Dermis blood vessel endothelial cell (primary cell): ENCODE measurements at regions not wholly inside any gene's neighbourhood (a gene's known extent, or its start where the extent isn't known, plus 50 kb on each side); places are given as distances from the start of the nearest gene placed in this dataset.

ENCODE experiments used
- DNase-seq: peaks from one replicate; pipeline ENCODE4 v3.0.0; 2010

- no peak for DNase-seq
Observed at GRCh38 chr1:227449741-227450441, 113.5 kb upstream of the ZNF678 start.

DNA sequence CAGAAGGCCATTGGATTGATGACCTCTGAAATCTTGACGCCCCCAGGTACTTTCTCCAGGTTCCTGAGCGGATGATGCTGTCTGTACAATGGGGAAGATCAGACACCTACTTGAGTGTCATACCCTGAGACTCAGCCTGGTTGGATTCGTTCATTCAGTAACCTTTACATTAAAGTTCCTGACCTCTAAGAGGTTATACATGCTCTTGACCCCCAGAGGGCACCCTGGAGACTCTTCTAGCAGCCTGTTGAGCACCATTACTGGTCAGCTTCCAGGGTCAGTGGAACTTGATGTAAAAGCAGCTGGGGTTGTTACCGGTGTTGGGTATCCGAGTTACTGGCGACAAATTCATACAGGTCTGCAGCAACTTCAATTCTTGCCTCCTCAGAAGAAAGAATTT, 114.3 kb upstream of the ZNF678 start:
- DNase-seq: peak; percentile 64

GRCh38 chr1:227447531-227447990, 115.8 kb upstream of the ZNF678 start:
- peak; percentile 74 for DNase-seq

DNA sequence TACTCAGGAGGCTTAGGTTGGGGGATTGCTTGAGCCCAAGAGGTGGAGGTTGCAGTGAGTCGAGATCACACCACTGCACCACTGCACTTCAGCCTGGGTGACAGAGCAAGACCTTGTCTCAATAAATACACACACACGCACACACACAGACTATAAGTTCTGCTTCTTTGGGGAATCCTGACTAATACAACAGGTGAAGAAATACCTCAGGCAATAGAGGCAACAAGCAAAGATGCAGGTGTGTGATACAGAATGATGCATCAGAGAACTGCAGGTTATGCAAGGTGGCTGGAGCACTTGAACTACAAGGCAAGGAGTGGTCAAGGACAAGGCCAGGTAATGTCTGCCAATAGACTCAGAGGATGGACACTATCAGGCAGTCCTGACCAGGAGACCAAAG, 117.6 kb upstream of the ZNF678 start:
- DNase-seq: no peak

DNA sequence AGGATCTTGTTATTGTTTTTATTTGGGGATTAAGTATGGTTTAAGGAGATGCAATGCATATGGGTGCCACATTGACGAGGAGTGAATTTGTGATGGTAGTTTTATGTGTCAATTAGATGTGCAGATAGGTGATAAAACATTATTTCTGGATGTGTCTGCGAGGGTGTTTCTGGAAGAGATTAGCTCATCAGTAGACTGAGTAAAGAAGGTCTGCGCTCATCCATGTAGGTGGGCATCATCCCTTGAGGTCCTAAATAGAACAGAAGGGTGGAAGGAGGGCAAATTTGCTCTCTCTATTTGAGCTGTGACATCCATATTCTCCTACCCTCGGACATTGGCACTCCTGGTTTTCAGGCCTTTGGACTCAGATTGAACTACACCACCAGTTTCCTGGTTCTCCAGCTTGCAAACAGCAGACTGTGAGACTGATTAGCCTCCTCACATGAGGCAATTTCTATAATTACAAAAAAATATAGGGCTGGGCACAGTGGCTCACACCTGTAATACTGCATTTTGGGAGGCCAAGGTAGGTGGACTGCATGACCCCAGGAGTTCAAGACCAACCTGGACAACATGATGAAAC, 118.2 kb upstream of the ZNF678 start:
- DNase-seq: no peak

- DNase-seq: peak; percentile 34
Observed at GRCh38 chr1:227440182-227440581, 121.9 kb upstream of the CDC42BPA start.

- peak; percentile 85 for DNase-seq
Observed at GRCh38 chr1:227437495-227438008, 119.3 kb upstream of the CDC42BPA start.

GRCh38 chr1:227434808-227435444, 116.6 kb upstream of the CDC42BPA start:
- DNase-seq: peak; percentile 9

- no peak for DNase-seq
Observed at GRCh38 chr1:227433663-227434341, 115.5 kb upstream of the CDC42BPA start.

DNA sequence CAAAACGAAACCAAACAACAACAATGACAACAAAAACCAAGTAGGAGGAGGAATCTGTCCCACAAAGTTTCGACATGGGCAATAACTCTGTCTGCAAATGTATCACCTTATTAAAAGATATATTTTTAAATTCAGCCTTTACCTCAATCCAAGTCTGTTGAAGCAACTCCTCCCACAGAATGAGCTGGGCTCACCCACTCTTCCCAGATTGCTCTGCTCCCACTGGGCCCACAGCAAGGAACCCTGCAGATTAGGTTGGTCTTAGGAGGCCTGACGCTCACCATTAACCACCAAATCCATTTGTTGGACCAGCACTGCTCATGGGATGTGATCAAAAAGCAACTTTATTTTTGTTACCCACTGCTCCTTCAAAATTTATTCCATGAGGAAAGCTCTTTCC, 114.7 kb upstream of the CDC42BPA start:
- DNase-seq: no peak

GRCh38 chr1:227432181-227432535, 113.9 kb upstream of the CDC42BPA start:
- no peak for DNase-seq

DNA sequence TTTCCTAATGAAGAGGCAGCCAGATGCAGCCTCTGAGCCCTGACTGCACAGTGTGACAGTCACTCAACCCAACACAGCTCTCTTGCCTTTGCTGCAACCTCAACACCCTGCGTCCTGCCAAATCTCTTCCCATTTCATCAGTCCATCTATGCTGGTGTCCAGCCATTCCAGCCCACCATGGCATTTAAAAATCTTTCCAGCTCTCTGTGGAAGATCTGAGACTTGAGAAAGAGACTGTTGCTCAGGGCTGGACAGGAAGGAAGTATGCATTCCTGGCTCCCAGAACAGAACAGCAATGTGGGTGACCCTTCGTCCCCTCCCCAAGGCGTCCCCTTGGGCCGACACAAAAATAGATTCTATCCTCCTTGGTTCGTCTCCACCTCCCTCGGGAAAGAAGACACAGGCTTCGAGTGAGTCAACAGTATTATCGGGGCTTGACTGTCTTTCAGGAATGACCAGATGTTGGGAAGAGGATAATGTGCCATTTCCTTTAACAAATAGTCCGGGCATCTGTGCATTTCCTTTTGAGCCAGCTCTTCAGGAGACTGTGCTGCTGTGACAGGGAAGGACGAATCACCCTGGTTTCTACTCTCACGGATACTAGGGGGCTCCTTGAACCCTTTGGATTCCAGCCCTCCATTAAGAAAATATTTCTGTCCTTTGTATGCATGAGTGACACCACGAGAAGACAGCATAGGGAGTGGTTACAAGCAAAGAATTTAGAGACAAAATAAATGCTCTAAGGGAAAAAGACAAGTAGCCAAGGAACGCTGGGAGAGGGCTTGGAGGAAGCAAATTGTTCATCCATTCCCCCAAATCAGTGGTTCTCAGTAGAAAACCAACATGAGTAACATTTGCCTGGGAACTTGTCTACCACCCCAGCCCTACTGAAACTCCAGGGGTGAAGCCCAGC, 111.4 kb upstream of the CDC42BPA start:
- DNase-seq: peak; percentile 68

DNA sequence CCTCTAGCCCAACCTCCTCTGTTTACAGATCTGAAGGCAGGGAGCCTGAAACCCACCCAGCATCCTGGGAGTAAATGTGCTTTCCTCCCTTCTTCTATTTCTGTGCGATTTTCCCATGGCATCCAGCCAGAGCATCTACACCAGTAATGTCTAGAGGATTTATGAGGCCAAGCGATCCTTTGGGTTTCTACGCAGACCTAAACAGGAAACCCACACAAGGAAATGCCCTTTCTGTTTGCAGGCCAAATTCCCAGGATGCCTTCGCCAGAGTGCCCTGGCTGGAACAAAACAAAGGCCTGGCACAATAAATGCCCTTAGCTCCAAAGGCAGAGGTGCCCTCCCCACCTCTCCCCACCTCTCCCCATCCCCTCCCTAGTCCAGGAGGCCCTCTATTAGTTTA, 110.5 kb upstream of the CDC42BPA start:
- peak; percentile 96 for DNase-seq

DNA sequence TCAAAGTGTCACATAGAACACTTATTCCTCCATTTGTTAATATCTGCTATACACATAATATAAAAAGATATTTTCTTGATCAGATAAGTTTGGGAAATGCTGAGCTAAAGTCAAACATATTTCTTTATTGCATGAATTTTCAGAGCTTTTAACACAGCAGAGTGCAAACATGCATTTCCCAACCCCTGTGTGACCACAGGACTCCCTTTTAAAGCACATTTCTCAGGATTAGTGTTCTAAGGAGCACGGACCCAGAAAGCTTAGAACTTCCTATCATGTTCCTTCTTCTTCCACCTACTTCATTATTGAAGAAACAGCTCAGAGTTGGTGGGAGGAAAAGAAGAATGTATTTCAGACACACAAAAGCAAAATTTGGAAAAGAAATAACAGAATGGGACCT, 109.1 kb upstream of the CDC42BPA start:
- DNase-seq: no peak

- DNase-seq: no peak
Observed at GRCh38 chr1:227424953-227425352, 106.7 kb upstream of the CDC42BPA start.

DNA sequence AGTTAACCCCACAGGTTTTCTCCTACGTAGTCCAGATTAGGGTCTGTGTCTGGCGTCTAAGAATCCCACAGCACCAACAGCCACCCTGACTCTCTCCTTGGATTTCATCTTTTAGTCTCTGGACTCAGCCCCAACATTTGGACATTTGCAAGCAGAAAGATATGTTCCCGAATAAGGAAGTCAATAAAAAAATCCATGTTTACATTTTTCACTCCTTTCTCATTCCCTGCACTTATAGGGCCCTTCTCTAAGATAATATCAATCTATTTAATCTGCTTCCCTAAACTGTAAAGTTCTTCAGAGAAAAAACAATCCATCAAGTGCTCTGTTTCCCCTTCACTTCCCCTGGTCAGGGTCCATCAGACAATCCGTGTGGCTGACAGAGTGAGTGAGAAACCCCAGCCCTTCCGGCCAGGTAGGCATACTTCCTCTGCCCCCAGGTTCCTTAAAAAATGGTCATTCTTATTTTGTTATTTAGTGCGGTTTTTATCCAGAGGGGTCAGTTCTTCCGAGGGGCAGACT, 105.9 kb upstream of the CDC42BPA start:
- no peak for DNase-seq

DNA sequence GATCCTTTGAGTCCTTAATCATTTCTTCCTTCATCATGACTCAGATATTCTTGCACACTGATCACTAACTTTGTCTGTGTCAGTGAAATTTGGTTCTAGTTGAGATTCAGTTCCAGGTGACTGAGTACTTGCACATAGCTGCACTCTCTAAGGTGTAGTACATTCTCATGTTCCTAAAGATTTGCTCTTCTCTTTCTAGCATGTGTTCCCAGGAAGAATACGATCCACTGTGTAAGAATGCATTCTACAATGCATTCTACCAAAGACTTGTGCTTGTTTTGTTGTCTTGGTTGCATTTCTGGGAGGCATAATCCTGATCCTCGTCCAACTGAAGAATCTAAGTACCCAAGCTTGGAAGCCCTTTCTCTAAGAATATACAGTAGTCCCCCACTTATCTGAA, 104.3 kb upstream of the CDC42BPA start:
- no peak for DNase-seq

DNA sequence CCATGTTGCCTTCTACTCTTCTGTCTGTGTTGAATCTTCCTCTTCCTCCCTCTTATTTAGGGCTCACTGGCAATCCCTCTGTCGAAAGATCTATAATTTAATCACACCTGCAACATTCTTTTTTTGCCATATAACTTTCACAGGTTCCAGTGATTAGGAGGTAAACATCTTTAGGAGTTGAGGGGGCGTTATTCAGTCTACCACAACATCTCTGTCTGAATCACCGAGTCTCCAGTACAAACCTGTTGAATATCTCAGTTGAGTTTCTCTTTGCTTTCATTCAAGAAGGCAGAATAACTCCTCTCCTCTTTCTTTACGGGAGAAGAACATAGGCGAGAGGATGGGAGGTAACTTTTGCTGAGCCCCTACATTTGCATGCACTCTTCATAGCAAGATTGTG, 101.9 kb upstream of the CDC42BPA start:
- no peak for DNase-seq

GRCh38 chr1:227417756-227418480, 99.6 kb upstream of the CDC42BPA start:
- DNase-seq: peak; percentile 13

DNA sequence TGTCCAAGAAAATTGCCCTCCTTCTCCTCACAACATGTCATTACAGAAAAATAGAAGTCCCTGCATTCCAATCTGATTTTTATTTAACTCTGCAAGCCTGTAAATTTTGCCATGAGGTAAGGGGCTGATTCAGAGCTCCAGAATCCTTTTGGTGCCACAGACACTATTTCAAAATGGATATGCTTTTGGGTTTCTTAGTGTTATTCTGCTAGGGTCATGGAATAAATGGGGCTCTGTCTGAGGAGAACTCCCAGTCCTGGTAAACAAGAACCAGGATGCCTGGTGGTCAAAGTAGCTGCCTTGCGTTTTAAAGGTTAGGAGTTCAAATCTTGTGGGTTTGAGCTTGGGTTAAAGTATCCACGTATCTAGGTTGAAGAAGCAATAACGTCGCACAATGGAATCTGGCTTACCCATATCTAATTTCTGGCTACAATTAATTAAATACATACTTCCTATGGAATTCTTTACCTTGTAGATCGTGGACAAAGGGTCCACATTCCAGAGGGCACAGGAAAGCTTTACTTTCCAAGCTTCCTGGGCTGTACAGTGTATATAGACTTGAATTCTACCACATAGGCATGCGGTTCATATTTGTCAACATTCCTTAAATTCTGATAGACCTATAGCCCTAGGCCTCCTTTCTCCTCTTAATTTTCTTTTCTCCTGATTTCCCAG, 98.0 kb upstream of the CDC42BPA start:
- no peak for DNase-seq
